SK-N-SH (cell line): ENCODE measurements at regions not wholly inside any gene's neighbourhood (a gene's known extent, or its start where the extent isn't known, plus 50 kb on each side); places are given as distances from the start of the nearest gene placed in this dataset.

Experiments used
- CTCF ChIA-PET: fragments of 300-600, 350-600 bp; formaldehyde crosslinking; extraction: SDS; loops from one replicate; lab custom pipeline; 2021; lab: Yijun Ruan, JAX
- POLR2A ChIA-PET: fragments of 350-600 bp; sonication (Branson Sonifier 250); formaldehyde crosslinking; extraction: SDS; loops from one replicate; lab custom pipeline; 2020; ENCODE audit warnings: antibody characterized with exemption, inconsistent platforms; lab: Yijun Ruan, JAX
- DNase-seq: peaks from one replicate; pipeline ENCODE4 v3.0.0; 2012
- H2AFZ ChIP-seq: fragments of 200-600 bp; sonication (generic); 2 replicates; pipeline ENCODE4 v1.8.1; 2016; ENCODE audit warnings: antibody characterized with exemption, mild to moderate bottlenecking, low read depth
- H3F3A ChIP-seq: fragments of 200-600 bp; sonication (generic); replicated peaks from 2 replicates; pipeline ENCODE3; 2016; ENCODE audit warnings: antibody characterized with exemption, mild to moderate bottlenecking; ENCODE audit not compliant: insufficient read depth
- H3K27ac ChIP-seq, 2 experiments: fragments of 200-500 bp in 1 of 2; fragments of 200-600 bp in 1 of 2; sonication (Bioruptor generic) in 1 of 2; sonication (generic), shearing (Covaris generic) in 1 of 2; 2 replicates each; pipeline versions ENCODE4 v1.5.1 to v1.6.1; 2014 to 2016; ENCODE audit warnings: low read depth in 2 of 2, inconsistent platforms in 1 of 2, low read length in 1 of 2, mild to moderate bottlenecking in 1 of 2, mixed read lengths in 1 of 2
- H3K27me3 ChIP-seq: fragments of 200-600 bp; sonication (generic), shearing (Covaris generic); 2 replicates; pipeline ENCODE4 v1.6.1; 2016; ENCODE audit warnings: mixed run types; ENCODE audit not compliant: insufficient read depth
- H3K36me3 ChIP-seq, 2 experiments: fragments of 200-500 bp in 1 of 2; fragments of 200-600 bp in 1 of 2; sonication (Bioruptor generic) in 1 of 2; sonication (generic) in 1 of 2; replicated peaks in 1 of 2; 2 replicates each; pipeline versions ENCODE3 to v1.5.1; 2014 to 2016; ENCODE audit warnings: low read length in 1 of 2, mild to moderate bottlenecking in 1 of 2; ENCODE audit not compliant: insufficient read depth in 2 of 2, control insufficient read depth in 1 of 2
- H3K4me1 ChIP-seq, 2 experiments: fragments of 200-500 bp in 1 of 2; fragments of 200-600 bp in 1 of 2; sonication (Bioruptor generic) in 1 of 2; sonication (generic), shearing (Covaris generic) in 1 of 2; 2 replicates each; pipeline versions ENCODE4 v1.5.1 to v1.6.1; 2014 to 2016; ENCODE audit warnings: low read depth in 1 of 2, low read length in 1 of 2, mixed run types in 1 of 2; ENCODE audit not compliant: insufficient read depth in 2 of 2, control insufficient read depth in 1 of 2
- H3K4me2 ChIP-seq: fragments of 200-600 bp; sonication (generic), shearing (Covaris generic); 2 replicates; pipeline ENCODE4 v1.6.1; 2017; ENCODE audit warnings: mixed run types
- H3K4me3 ChIP-seq, 2 experiments: fragments of 200-500 bp in 1 of 2; fragments of 200-600 bp in 1 of 2; sonication (Bioruptor generic) in 1 of 2; sonication (generic), shearing (Covaris generic) in 1 of 2; 2 replicates each; pipeline versions ENCODE4 v1.5.1 to v1.8.1; 2014 to 2016; ENCODE audit warnings: low read depth in 2 of 2, inconsistent platforms in 1 of 2, low read length in 1 of 2, mild to moderate bottlenecking in 1 of 2, mixed read lengths in 1 of 2, moderate library complexity in 1 of 2
- H3K79me2 ChIP-seq: fragments of 200-600 bp; sonication (generic); 2 replicates; pipeline ENCODE4 v1.8.1; 2017; ENCODE audit warnings: mild to moderate bottlenecking; ENCODE audit not compliant: insufficient read depth
- H3K9ac ChIP-seq: fragments of 200-600 bp; sonication (generic); 2 replicates; pipeline ENCODE4 v1.6.1; 2017; ENCODE audit warnings: mixed run types
- H3K9me2 ChIP-seq: fragments of 200-600 bp; sonication (generic); 2 replicates; pipeline ENCODE4 v1.6.1; 2017; ENCODE audit warnings: mixed run types
- H3K9me3 ChIP-seq: fragments of 200-600 bp; sonication (generic); 2 replicates; pipeline ENCODE4 v1.6.1; 2017; ENCODE audit warnings: mixed run types, mild to moderate bottlenecking, moderate library complexity
- H4K20me1 ChIP-seq: fragments of 200-600 bp; sonication (generic); 2 replicates; pipeline ENCODE4 v1.6.1; 2017; ENCODE audit warnings: mild to moderate bottlenecking, mixed run types; ENCODE audit not compliant: insufficient read depth
- CHD2 ChIP-seq: fragments of 150-350 bp; IDR thresholded peaks from 2 replicates; pipeline ENCODE4 v1.6.1; 2018; ENCODE audit warnings: low read length; ENCODE audit not compliant: partially characterized antibody
- CTCF ChIP-seq: fragments of 200-600 bp; sonication (generic); IDR thresholded peaks from 2 replicates; pipeline ENCODE4 v1.6.1; 2017; ENCODE audit warnings: antibody characterized with exemption, mild to moderate bottlenecking, moderate library complexity
- EP300 ChIP-seq, 2 experiments: IDR thresholded peaks; 2 replicates each; pipeline versions ENCODE4 v1.4.0 to v1.6.1; 2012; ENCODE audit warnings: borderline replicate concordance in 1 of 2, low read depth in 1 of 2, low read length in 1 of 2
- EZH2phosphoT487 ChIP-seq: fragments of 200-600 bp; sonication (generic); IDR thresholded peaks from 2 replicates; pipeline ENCODE4 v1.6.1; 2017; ENCODE audit warnings: low read depth, mixed run types, mild to moderate bottlenecking, antibody characterized with exemption, moderate library complexity, borderline replicate concordance
- FOXM1 ChIP-seq: IDR thresholded peaks from 2 replicates; pipeline ENCODE4 v1.4.0; 2012; ENCODE audit warnings: low read depth, mild to moderate bottlenecking
- GABPA ChIP-seq: IDR thresholded peaks from 2 replicates; pipeline ENCODE4 v1.4.0; 2012; ENCODE audit warnings: low read depth, mild to moderate bottlenecking
- GATA2 ChIP-seq: sonication (generic); formaldehyde crosslinking; IDR thresholded peaks from 2 replicates; pipeline ENCODE4 v1.5.0; 2020; ENCODE audit warnings: mild to moderate bottlenecking, missing genetic modification reagents
- IRF3 ChIP-seq: fragments of 150-350 bp; IDR thresholded peaks from 2 replicates; pipeline ENCODE4 v1.6.1; 2016; ENCODE audit warnings: mild to moderate bottlenecking, low read depth, low read length
- MAX ChIP-seq: IDR thresholded peaks from 2 replicates; pipeline ENCODE4 v1.4.0; 2012; ENCODE audit warnings: low read depth
- MXI1 ChIP-seq: IDR thresholded peaks from 2 replicates; pipeline ENCODE4 v1.6.1; 2012; ENCODE audit warnings: mild to moderate bottlenecking, low read depth, low read length, improper control_type of control experiment
- NFIC ChIP-seq: IDR thresholded peaks from 2 replicates; pipeline ENCODE4 v1.4.0; 2012; ENCODE audit warnings: borderline replicate concordance
- RCOR1 ChIP-seq: fragments of 150-350 bp; IDR thresholded peaks from 2 replicates; pipeline ENCODE4 v1.6.1; 2017; ENCODE audit warnings: antibody characterized with exemption, low read length
- RFX5 ChIP-seq: IDR thresholded peaks from 2 replicates; pipeline ENCODE4 v1.6.1; 2012; ENCODE audit warnings: mild to moderate bottlenecking, improper control_type of control experiment, low read length
- SIN3A ChIP-seq: IDR thresholded peaks from 2 replicates; pipeline ENCODE4 v1.6.1; 2012; ENCODE audit warnings: low read depth, mild to moderate bottlenecking, low read length, moderate library complexity, borderline replicate concordance
- TAF1 ChIP-seq: IDR thresholded peaks from 2 replicates; pipeline ENCODE4 v1.6.1; 2012; ENCODE audit warnings: low read depth, mild to moderate bottlenecking, low read length, moderate library complexity, borderline replicate concordance
- TEAD4 ChIP-seq: IDR thresholded peaks from 2 replicates; pipeline ENCODE4 v1.4.0; 2012; ENCODE audit warnings: mild to moderate bottlenecking, borderline replicate concordance; ENCODE audit not compliant: insufficient read depth
- USF1 ChIP-seq: IDR thresholded peaks from 2 replicates; pipeline ENCODE4 v1.4.0; 2012; ENCODE audit warnings: low read depth, borderline replicate concordance
- USF2 ChIP-seq: fragments of 150-350 bp; IDR thresholded peaks from 2 replicates; pipeline ENCODE4 v1.6.1; 2017; ENCODE audit warnings: antibody characterized with exemption, low read length, low read depth, borderline replicate concordance
- YY1 ChIP-seq: IDR thresholded peaks from 2 replicates; pipeline ENCODE4 v1.4.0; 2012; ENCODE audit warnings: low read depth, mild to moderate bottlenecking

- TF ChIP-seq MAX (no peak), EP300 (IDR thresholded peaks at IDR 0.05; ENCODE audit: borderline replicate concordance in 1 of 2, low read depth in 1 of 2, low read length in 1 of 2) (no peak), RCOR1 (no peak), CHD2 (no peak), FOXM1 (no peak), RFX5 (no peak), GABPA (no peak), NFIC (no peak), YY1 (no peak), EZH2phosphoT487 (no peak), TAF1 (no peak), CTCF (no peak)
Observed at GRCh38 chr10:44662051-44662450, 249.1 kb upstream of the TMEM72 start (continued).

- POLR2A ChIA-PET: no interaction called here
- H3K4me2 ChIP-seq: no peak overlapping the region
Observed at GRCh38 chr10:44668336-44668735, 242.8 kb upstream of the TMEM72 start.

More at GRCh38 chr10:44668336-44668735, 242.8 kb upstream of the TMEM72 start:
- H3F3A ChIP-seq: no peaks in the 10 kb centered on the region
- no peaks in the 10 kb centered on the region for H3K9me2 ChIP-seq
- no peaks in the 10 kb centered on the region for H3K36me3 ChIP-seq
- H3K79me2 ChIP-seq: no peaks in the 10 kb centered on the region
- no peak for TF ChIP-seq NFIC
- TF ChIP-seq SIN3A: no peak
- TF ChIP-seq FOXM1: no peak
- no peak for TF ChIP-seq USF1
- no peak for TF ChIP-seq IRF3
- no peak for TF ChIP-seq CTCF
- no peak for TF ChIP-seq USF2
- TF ChIP-seq MXI1: no peak
- TF ChIP-seq CHD2: no peak
- TF ChIP-seq GATA2 (CRISPR knock-in tag): no peak
- TF ChIP-seq TEAD4: no peak
- no peak for TF ChIP-seq RFX5
- TF ChIP-seq MAX: no peak
- TF ChIP-seq, all 33 proteins: peak for 0
- no peak for DNase-seq
- H3K27ac ChIP-seq: no peak overlapping the region
- H4K20me1 ChIP-seq: no peaks in the 10 kb centered on the region
- no peaks in the 10 kb centered on the region for H3K4me1 ChIP-seq
- no peak overlapping the region for H3K9ac ChIP-seq
- H3K4me3 ChIP-seq: no peak overlapping the region
- H3K9me3 ChIP-seq: no peaks in the 10 kb centered on the region
- H3K27me3 ChIP-seq: peaks cover 11% of the 10 kb centered on the region; the same call in 1 of the 2 replicates
- CTCF ChIA-PET: no interaction called here
- no peak overlapping the region for H2AFZ ChIP-seq
